Esophagus squamous epithelium (tissue), 5 donors: ENCODE measurements at regions not wholly inside any gene's neighbourhood (a gene's known extent, or its start where the extent isn't known, plus 50 kb on each side); places are given as distances from the start of the nearest gene placed in this dataset.

Experiments used
- DNase-seq: peaks from one replicate; lab custom pipeline; 2025; lab: John Stamatoyannopoulos, UW
- H3K27ac ChIP-seq, 4 donors: fragments of 200-600 bp; sonication (generic); one replicate each; pipeline ENCODE4 v1.5.1; 2016 to 2019; ENCODE audit warnings: mild to moderate bottlenecking in 1 of 4
- H3K27me3 ChIP-seq, 4 donors: fragments of 200-600 bp; sonication (generic); 1 replicate in 3 of 4; 2 replicates in 1 of 4; pipeline versions ENCODE4 v1.5.1 to v1.6.0; 2017 to 2021; ENCODE audit warnings: antibody characterized with exemption in 1 of 4
- H3K36me3 ChIP-seq, 3 donors: fragments of 200-600 bp; sonication (generic); one replicate each; pipeline ENCODE4 v1.5.1; 2016 to 2019
- H3K4me1 ChIP-seq, 3 donors: fragments of 200-600 bp; sonication (generic); one replicate each; pipeline ENCODE4 v1.5.1; 2017 to 2019
- H3K4me3 ChIP-seq, 4 donors: fragments of 200-600 bp; sonication (generic); 1 replicate in 3 of 4; 2 replicates in 1 of 4; pipeline ENCODE4 v1.5.1; 2016 to 2019; ENCODE audit warnings: mild to moderate bottlenecking in 2 of 4, moderate library complexity in 1 of 4
- H3K9me3 ChIP-seq, 3 donors: fragments of 200-600 bp; sonication (generic); one replicate each; pipeline ENCODE4 v1.5.1; 2016 to 2019
- CTCF ChIP-seq, 6 experiments: fragments of 450-650 bp in 4 of 6; fragments of 200-600 bp in 2 of 6; sonication (generic) in 2 of 6; IDR thresholded peaks; one replicate each; pipeline ENCODE4 v1.5.1; 2016 to 2019; ENCODE audit warnings: antibody characterized with exemption in 6 of 6, mild to moderate bottlenecking in 4 of 6, moderate library complexity in 4 of 6
- POLR2A ChIP-seq, 4 donors: fragments of 450-650 bp; IDR thresholded peaks; one replicate each; pipeline ENCODE4 v1.6.1; 2017; ENCODE audit warnings: antibody characterized with exemption in 4 of 4, mild to moderate bottlenecking in 4 of 4, moderate library complexity in 3 of 4
- WGBS, 2 donors: methylation state at CpG; one replicate each; pipeline ENCODE4 v1.1.5; 2018; 5-methylcytosine and 5-hydroxymethylcytosine counted together
- intact Hi-C: fragments of 100-400 bp; cut with DNase I; formaldehyde crosslinking; loops from one replicate; pipeline ENCODE4 v1.15.0; 2022
- donor health status: DM: yes; HTN: yes; CAD: no.

GRCh38 chr7:157474685-157475084 lies 137.9 kb downstream of the DNAJB6 start:
- TF ChIP-seq CTCF (IDR thresholded peaks at IDR 0.05) (peak in 1 of 6 experiments; percentile 40), POLR2A (IDR thresholded peaks at IDR 0.05) (no peak)
- no peak for DNase-seq
- H3K4me3 ChIP-seq = no peak overlapping the region

GRCh38 chr7:157475095-157475494 lies 138.3 kb downstream of the DNAJB6 start:
- no peak for DNase-seq
- no peak for TF ChIP-seq CTCF (IDR thresholded peaks at IDR 0.05)
- no peak for TF ChIP-seq POLR2A (IDR thresholded peaks at IDR 0.05)
- no peaks in the 10 kb centered on the region for H3K27me3 ChIP-seq
- H3K27ac ChIP-seq = no peak overlapping the region
- no peak overlapping the region for H3K4me3 ChIP-seq
- H3K4me1 ChIP-seq = no peaks in the 10 kb centered on the region
- H3K9me3 ChIP-seq = peaks cover 0 to 28% (median 11%) of the 10 kb centered on the region in 3 donors
- WGBS, 2 donors = 56 to 62% methylated on average over 4 of the region's 6 CpGs
- intact Hi-C loops = no loop called here
- H3K36me3 ChIP-seq = no peaks in the 10 kb centered on the region

More at GRCh38 chr7:157474685-157475084, 137.9 kb downstream of the DNAJB6 start:
- Histone ChIP-seq H3K4me1 (no peaks in the 10 kb centered on the region), H3K27me3 (no peaks in the 10 kb centered on the region), H3K36me3 (no peaks in the 10 kb centered on the region), H3K9me3 (peaks cover 0 to 28% (median 11%) of the 10 kb centered on the region in 3 donors), H3K27ac (no peak overlapping the region)
- 46 to 67% methylated on average over 6 to 12 of the region's 12 CpGs for WGBS, 2 donors
- intact Hi-C loops = no loop called here

GRCh38 chr7:157475601-157476000 lies 138.8 kb downstream of the DNAJB6 start:
- Histone ChIP-seq H3K4me3 (no peak overlapping the region), H3K9me3 (peaks cover 0 to 28% (median 11%) of the 10 kb centered on the region in 3 donors), H3K36me3 (no peaks in the 10 kb centered on the region), H3K4me1 (no peaks in the 10 kb centered on the region), H3K27me3 (peaks cover 0 to 3% (median 0%) of the 10 kb centered on the region in 4 donors), H3K27ac (no peak overlapping the region)
- 83% methylated on average over 7 of the region's 10 CpGs for WGBS, 2 donors
- TF ChIP-seq CTCF (IDR thresholded peaks at IDR 0.05) = no peak
- no peak for TF ChIP-seq POLR2A (IDR thresholded peaks at IDR 0.05)
- no peak for DNase-seq
- intact Hi-C loops = no loop called here

DNA sequence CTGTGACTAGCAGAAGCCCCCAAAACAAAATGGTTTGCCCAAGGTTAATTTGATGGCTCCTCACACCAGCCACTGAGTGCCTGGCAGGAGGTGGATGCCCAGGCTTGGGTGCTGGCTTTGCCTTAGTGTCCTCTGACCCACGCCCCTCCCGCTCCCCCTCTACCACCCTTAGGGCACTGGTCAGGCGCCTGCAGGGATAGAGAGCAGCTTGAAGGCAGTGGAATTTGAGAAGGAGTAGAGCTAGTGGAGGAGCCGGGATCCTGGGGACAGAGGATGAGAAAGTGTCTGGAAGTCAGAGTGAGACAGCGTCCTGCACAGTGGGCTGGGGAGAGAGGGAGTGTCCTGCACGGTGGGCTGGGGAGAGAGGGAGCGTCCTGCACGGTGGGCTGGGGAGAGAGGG lies 139.4 kb downstream of the DNAJB6 start:
- DNase-seq = no peak
- Histone ChIP-seq H3K36me3 (no peaks in the 10 kb centered on the region), H3K4me1 (no peaks in the 10 kb centered on the region), H3K27me3 (peaks cover 0 to 8% (median 0%) of the 10 kb centered on the region in 4 donors), H3K27ac (no peak overlapping the region), H3K4me3 (no peak overlapping the region), H3K9me3 (peaks cover 0 to 28% (median 11%) of the 10 kb centered on the region in 3 donors)
- no peak for TF ChIP-seq CTCF (IDR thresholded peaks at IDR 0.05)
- TF ChIP-seq POLR2A (IDR thresholded peaks at IDR 0.05) = no peak
- 54 to 73% methylated on average over 5 to 7 of the region's 8 CpGs for WGBS, 2 donors
- intact Hi-C loops = no loop called here

DNA sequence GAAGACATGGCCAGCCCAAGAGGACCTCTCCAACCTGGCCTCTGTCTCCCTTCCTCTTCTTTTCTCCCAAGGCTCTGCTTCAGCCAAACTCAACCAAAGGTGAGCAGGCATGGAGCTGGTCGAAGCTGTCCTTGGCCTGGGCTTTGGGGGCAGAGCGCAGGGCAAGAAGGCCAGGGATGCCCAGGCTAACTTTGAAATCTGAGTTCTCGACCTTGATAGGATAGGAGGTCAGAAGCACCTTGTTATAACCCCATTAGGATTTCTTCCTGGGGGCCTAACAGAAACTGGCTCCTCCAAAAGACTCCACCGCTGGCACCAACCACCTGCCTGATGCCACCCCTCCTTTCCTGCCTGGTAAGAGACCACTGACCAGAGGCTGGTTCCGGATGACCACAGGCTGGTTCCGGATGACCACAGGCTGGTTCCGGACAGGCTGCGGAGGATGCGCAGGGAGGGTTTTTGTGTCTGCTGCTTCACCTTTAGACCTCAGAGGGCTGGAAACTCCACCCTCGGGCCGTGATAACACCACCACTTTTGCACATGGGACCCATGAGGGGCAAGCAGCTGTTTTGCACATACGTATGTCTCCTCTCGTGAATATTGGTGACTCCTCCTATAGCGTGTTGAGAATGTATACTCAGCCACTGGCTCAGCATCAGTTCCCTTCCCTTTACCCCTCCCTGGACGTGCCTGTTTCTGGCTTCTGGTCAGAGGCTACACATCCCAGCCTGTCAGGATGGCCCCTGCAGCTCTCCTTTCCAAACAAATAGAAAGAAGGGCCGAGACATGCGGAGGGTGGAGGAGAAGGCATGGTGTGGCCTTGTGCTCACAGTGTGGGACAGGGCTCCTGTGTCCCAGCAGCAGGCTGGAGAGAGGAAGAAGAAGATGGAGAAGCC lies 140.1 kb downstream of the DNAJB6 start:
- DNase-seq = no peak
- Histone ChIP-seq H3K27me3 (peaks cover 0 to 8% (median 0%) of the 10 kb centered on the region in 4 donors), H3K36me3 (no peaks in the 10 kb centered on the region), H3K27ac (no peak overlapping the region), H3K9me3 (peaks cover 0 to 28% (median 11%) of the 10 kb centered on the region in 3 donors), H3K4me1 (no peaks in the 10 kb centered on the region), H3K4me3 (no peak overlapping the region)
- 70 to 76% methylated on average over 8 of the region's 17 CpGs for WGBS, 2 donors
- TF ChIP-seq POLR2A (IDR thresholded peaks at IDR 0.05) (no peak), CTCF (IDR thresholded peaks at IDR 0.05) (no peak)
- intact Hi-C loops = no loop called here
